HG03469 (cell line): ENCODE measurements at regions not wholly inside any gene's neighbourhood (a gene's known extent, or its start where the extent isn't known, plus 50 kb on each side); places are given as distances from the start of the nearest gene placed in this dataset.

ENCODE experiments used
- ATAC-seq: cut with Tn5 transposase; IDR thresholded peaks from one replicate; pipeline ENCODE4 v1.9.1; 2021; ENCODE audit warnings: mild to moderate bottlenecking, moderate library complexity, moderate number of reproducible peaks; ENCODE audit not compliant: unreplicated experiment

- ATAC-seq = no peak
Measured at GRCh38 chr20:39109933-39110818, 148.0 kb downstream of the DHX35 start.

GRCh38 chr20:39108746-39109145 is 146.6 kb downstream of the DHX35 start:
- ATAC-seq = no peak

GRCh38 chr20:39107741-39108140 is 145.6 kb downstream of the DHX35 start:
- no peak for ATAC-seq

- ATAC-seq = no peak
Measured at GRCh38 chr20:39106791-39107190, 144.6 kb downstream of the DHX35 start.

GRCh38 chr20:39105551-39105950 is 143.4 kb downstream of the DHX35 start:
- no peak for ATAC-seq

- ATAC-seq = no peak
Measured at GRCh38 chr20:39103732-39104131, 141.6 kb downstream of the DHX35 start.

- no peak for ATAC-seq
Measured at GRCh38 chr20:39103305-39103704, 141.2 kb downstream of the DHX35 start.

GRCh38 chr20:39101895-39102294 is 139.8 kb downstream of the DHX35 start:
- ATAC-seq = no peak

GRCh38 chr20:39100691-39101090 is 138.5 kb downstream of the DHX35 start:
- no peak for ATAC-seq

GRCh38 chr20:39097889-39098288 is 135.7 kb downstream of the DHX35 start:
- ATAC-seq = no peak

GRCh38 chr20:39095870-39096269 is 133.7 kb downstream of the DHX35 start:
- ATAC-seq = no peak

- no peak for ATAC-seq
Measured at GRCh38 chr20:39094391-39094790, 132.2 kb downstream of the DHX35 start.

GRCh38 chr20:39092733-39093410 is 130.7 kb downstream of the DHX35 start:
- ATAC-seq = no peak

GRCh38 chr20:39090906-39091305 is 128.8 kb downstream of the DHX35 start:
- ATAC-seq = no peak

GRCh38 chr20:39089797-39090196 is 127.7 kb downstream of the DHX35 start:
- no peak for ATAC-seq
